GM18861 (cell line): ENCODE measurements at regions not wholly inside any gene's neighbourhood (a gene's known extent, or its start where the extent isn't known, plus 50 kb on each side); places are given as distances from the start of the nearest gene placed in this dataset.

ENCODE experiments used
- ATAC-seq: cut with Tn5 transposase; IDR thresholded peaks from one replicate; pipeline ENCODE4 v1.9.1; 2021; ENCODE audit not compliant: unreplicated experiment

- no peak for ATAC-seq
Observed at GRCh38 chr7:79876848-79877252, 257.8 kb upstream of the GNAI1 start.

- ATAC-seq: no peak
Observed at GRCh38 chr7:79874797-79875196, 259.8 kb upstream of the GNAI1 start.

DNA sequence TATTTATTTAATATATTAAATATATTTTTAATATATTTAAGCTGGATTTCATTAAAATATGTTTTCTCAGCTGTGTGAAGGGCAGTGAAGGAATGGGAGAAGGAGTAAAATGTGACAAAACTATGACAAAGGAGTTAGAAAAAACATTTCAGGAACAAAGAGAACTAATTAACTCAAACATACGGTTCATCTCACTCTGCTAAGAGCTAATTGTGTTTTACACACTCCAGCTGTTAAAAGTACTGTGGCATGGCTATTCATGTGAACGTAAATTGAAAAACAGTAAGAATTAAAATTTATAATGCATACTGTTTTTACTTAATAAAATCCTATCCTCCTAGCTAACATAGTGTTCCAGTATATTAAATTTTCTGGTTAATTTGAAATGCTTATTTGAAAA is 262.5 kb upstream of the GNAI1 start:
- ATAC-seq: no peak

DNA sequence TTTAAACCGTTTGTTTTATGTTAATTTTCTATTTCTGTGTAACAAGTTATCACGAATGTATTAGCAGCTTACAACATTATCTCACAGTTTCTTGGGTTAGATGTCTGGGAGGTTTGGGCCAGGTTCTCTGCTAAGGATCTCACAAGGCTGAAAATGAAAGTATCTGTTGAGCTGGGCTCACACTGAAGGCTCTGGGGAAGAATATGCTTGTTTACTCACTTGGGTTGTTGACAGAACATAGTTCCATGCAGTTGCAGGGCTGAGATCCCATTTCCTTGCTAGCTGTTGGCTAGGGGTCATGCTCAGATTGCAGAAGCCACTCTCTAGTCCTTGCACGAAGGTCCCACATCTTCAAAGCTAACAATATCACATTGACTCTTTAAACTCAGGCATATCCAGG is 266.6 kb upstream of the GNAI1 start:
- ATAC-seq: no peak

GRCh38 chr7:79862447-79863210 is 272.0 kb upstream of the GNAI1 start:
- no peak for ATAC-seq

DNA sequence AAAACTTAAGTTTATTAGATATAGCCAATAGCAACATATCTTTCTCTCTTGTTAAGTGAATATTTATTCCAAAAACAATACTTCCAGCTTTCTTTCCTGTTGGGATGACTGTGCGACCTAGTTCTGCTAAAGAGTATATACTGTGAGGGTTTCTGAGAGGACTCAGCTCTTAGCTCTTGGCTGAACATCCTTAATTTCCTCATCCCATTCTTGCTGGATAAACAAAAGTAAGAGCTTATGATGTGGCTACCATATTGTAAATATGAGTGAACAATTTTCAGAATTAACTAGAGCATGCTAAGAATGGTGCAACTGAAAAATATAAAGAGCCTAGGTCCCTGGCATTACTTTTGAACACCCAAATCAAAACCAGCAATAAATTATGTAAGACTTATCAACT is 279.5 kb upstream of the GNAI1 start:
- ATAC-seq: no peak

DNA sequence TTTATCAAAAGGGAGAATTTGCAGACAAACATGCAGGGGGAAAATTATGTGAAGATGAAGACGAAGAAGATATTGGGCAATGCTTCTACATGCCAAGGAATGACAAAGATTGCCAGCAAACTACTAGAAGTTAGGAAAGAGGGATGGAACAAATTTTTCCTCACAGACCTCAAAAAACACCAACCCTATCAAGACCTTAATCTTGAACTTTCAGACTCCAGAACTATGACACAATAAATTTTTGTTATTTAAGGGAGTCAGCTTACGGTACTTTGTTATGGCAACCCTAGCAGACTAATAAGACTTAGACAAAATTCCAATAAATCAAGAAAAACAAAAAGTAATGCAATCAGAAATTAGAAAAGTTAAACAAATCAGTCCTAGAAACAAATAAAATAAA is 280.0 kb upstream of the GNAI1 start:
- ATAC-seq: no peak

DNA sequence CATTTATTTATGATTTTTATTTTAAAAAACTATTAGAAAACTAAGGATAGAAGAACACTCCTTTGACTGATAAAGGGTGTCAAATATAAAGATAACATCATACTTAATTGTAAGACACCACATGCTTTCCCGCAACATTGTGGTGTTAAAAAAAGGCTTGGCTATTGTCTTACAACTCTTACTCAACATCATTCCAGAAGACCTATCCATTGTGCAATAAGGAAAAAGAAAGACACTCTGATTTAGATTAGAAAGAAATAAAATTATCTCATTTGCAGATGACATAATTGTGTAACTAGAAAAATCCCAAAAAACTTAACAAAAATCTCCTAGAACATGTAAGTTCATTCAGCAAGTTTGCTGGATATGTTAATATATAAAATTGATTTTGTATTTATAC is 296.7 kb upstream of the GNAI1 start:
- ATAC-seq: no peak

DNA sequence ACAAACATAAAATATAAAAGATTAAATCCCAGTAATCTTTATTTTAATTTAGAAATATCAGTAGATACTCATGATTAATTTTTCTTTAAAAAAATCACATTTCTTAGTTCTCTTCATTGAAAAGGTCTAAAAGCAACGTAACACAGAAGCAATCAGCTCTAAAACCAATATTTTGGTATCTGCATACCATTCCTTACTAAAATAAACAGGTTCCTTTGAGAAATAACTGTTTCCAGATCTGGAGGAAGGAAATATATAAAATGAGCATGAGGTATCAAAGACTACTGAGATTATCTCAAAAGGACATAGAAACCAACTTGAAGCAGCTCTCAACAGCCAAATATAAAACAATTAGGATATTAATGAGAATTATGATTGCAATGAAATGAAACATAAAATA is 301.0 kb upstream of the GNAI1 start:
- ATAC-seq: no peak

DNA sequence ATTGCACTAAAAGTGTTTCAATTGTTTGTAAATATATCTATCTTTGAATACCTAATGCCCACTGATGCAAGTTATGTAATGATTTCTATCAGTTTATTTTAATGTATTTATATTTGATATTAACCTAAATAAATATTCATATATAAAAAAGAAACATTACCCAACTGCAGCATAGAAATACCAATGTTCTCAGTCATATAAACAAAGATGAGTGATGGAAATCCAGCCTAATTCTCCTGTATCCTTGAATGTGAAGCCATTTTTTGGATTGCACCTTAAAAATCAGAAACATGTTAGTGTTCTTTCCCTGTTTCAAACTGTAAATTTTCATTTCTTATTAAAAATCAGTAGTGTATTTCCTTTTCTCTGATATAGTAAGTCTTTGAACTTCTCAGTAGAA is 305.8 kb upstream of the GNAI1 start:
- ATAC-seq: no peak

- ATAC-seq: no peak
Observed at GRCh38 chr7:79823246-79823951, 311.2 kb upstream of the GNAI1 start.

GRCh38 chr7:79822620-79823240 is 311.9 kb upstream of the GNAI1 start:
- ATAC-seq: no peak

- no peak for ATAC-seq
Observed at GRCh38 chr7:79820387-79820786, 314.2 kb upstream of the GNAI1 start.

DNA sequence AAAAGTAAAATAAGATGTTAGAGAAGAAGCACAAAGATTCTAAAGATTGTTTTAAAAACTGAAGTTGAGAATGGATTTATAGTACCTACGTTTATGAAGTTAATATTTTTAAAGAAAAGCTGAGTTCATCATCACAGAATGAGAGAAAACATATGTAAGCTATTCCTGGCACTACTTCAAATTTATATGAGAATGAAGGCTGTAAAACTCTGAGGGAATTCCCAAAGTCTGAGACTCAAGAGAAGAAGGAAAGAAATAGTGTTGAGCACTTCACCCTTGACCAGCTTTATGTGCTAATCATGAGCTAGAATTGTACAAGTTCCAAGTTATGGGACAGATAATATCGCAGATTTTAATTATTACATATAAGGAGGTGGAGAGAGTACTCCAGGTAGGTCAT is 323.7 kb upstream of the GNAI1 start:
- no peak for ATAC-seq

- no peak for ATAC-seq
Observed at GRCh38 chr7:79806161-79806734, 328.4 kb upstream of the GNAI1 start.

GRCh38 chr7:79790656-79791262 is 337.3 kb upstream of the MAGI2 start:
- ATAC-seq: no peak

DNA sequence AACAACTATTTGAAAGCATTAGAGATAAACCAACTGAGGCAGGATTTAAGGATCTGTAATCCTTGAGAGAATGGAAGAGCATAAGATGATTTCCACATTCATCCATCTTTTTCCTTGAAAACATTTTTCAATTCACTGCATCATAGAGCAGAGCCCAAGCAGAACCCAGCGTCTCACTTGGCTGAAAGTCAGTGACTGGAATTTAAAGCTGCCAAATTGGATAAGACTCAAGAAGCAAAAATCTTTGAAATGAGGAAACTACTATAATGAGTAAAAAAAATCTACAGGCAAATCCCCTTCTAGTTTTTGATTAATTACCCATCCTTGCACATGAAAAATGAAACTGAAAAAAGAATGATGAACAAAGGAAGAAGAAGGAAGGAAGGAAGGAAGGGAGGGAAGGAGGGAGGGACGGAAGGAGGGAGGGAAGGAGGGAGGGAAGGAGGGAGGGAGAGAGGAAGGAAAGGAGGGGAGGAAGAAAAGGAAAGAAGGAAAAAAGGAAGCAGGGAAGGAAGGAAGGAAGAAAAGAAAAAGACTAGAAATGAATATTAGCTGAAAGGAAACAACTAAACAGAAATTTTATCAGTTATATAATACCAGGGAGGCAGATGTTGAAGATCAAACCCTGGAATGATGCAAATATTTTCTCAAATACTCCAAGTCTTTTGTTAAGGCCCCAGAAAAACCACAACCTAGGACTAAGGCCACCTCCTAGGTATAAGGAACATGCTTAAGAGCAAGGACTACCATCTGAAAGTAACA is 336.3 kb upstream of the MAGI2 start:
- ATAC-seq: no peak

DNA sequence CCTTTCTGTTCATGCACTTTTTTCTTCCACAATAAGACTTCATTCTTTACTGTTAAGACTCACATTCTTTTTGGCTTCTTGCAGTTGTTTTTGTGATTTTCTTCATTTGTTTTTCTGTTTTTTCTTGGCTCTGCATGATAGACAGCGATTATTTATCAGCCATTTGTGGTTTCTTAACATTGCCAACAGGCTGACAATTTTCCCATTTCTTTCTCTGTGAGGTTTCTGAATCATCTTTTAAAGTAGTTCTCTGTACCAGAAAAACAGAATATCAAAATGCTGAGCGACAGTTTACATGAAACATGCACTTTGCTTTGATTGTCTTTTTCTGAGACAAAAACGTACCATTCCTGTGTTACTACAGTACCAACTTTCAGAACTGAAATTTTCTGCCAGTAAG is 334.2 kb upstream of the MAGI2 start:
- no peak for ATAC-seq

DNA sequence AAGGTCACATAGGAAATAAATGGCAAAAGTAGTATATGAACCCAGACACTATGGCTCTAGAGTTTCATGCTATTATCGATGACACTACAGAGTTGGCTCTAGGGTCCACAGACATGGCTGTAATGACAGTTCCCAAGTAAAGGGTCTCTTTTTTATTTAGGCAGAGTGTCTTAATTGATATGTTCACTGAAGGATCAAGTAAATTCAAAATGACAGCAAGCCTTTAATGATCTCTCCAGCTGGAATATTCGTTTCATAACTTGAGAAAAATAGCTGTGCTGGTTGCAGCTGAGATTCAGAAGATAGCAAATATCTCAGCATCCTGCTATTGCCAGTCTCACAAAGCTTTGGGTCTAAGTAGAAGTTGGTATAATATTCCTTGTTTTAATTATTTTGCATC is 333.6 kb upstream of the MAGI2 start:
- no peak for ATAC-seq

- ATAC-seq: no peak
Observed at GRCh38 chr7:79786187-79786586, 332.7 kb upstream of the MAGI2 start.

DNA sequence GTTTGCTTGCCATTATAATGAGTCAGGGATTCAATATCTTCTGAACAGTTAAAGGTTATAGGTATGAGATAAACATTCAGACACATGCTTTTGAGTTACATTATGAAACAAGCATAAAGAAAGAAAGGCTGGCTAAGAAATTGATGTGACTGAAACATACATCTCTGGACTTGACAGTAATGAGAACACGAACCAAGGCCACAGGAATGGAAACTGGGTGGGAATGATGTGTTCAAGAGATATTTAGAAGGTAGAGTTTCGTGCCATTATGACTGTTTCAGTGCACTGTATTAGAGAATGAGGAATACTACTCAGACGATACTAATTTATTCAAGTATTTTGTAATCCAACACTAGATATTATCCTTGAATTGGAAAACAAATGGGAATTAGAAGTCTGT is 332.1 kb upstream of the MAGI2 start:
- no peak for ATAC-seq
